Activated naive CD8-positive, alpha-beta T cell treated with anti-CD3 and anti-CD28 coated beads, Interleukin-2, amount 50 U/mL, for 24 hours (primary cell): ENCODE measurements at regions not wholly inside any gene's neighbourhood (a gene's known extent, or its start where the extent isn't known, plus 50 kb on each side); places are given as distances from the start of the nearest gene placed in this dataset.
"Not testable (repeated sequence)": the region's sequence is repeated elsewhere in the genome, so short reads cannot be mapped to it uniquely, and the experiment has no call there.

Experiments
- ATAC-seq: fragments of 150-1000 bp; cut with Tn5 transposase; one replicate; pipeline ENCODE4 v1.10.0; 2021
- DNase-seq: peaks from one replicate; pipeline ENCODE4 v3.0.0; 2021
- H3K27ac Mint-ChIP-seq: one replicate; pipeline ENCODE4 v1.8.0; 2021; ENCODE audit warnings: mild to moderate bottlenecking, mixed read lengths
- H3K27me3 Mint-ChIP-seq: one replicate; pipeline ENCODE4 v1.8.0; 2021; ENCODE audit warnings: mixed read lengths
- H3K36me3 Mint-ChIP-seq: one replicate; pipeline ENCODE4 v1.8.0; 2021; ENCODE audit warnings: low read depth, mixed read lengths
- H3K4me1 Mint-ChIP-seq: one replicate; pipeline ENCODE4 v1.8.0; 2021; ENCODE audit warnings: mixed read lengths
- H3K4me3 Mint-ChIP-seq: one replicate; pipeline ENCODE4 v1.8.0; 2021; ENCODE audit warnings: mild to moderate bottlenecking, moderate library complexity, mixed read lengths
- H3K9me3 Mint-ChIP-seq: one replicate; pipeline ENCODE4 v1.8.0; 2021; ENCODE audit warnings: mixed read lengths

DNA sequence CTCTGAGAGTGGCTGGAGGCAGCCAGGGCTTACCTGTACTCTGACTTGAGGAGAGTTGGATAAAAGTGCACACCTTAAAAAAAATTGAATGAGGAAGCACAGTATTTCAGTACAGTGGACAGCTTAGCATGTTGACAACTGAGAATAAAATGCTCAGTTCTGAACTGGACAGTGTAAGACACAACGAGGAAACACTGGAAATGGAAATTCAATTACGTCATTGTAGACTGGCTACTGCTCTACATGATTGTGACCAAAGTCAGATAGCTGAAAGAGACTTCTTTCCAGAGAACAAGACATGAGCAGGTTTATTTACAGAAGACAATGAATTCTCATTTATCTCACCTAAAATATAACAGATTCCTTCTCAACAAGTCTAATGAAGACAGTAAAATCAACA, 100.1 kb downstream of the CCDC74A start:
- not testable (repeated sequence) for H3K4me3 Mint-ChIP-seq, H3K9me3 Mint-ChIP-seq, H3K27ac Mint-ChIP-seq, ATAC-seq, H3K4me1 Mint-ChIP-seq, H3K27me3 Mint-ChIP-seq, H3K36me3 Mint-ChIP-seq, DNase-seq

DNA sequence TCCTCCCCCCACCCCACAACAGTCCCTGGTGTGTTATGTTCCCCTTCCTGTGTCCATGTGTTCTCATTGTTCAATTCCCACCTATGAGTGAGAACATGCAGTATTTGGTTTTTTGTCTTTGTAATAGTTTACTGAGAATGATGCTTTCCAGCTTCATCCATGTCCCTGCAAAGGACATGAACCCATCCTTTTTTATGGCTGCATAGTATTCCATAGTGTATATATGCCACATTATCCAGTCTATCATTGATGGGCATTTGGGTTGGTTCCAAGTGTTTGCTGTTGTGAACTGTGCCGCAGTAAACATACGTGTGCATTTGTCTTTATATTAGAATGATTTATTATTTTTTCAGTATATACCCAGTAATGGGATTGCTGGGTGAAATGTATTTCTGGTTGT, 104.0 kb downstream of the CCDC74A start:
- H3K27ac Mint-ChIP-seq, ATAC-seq, H3K4me1 Mint-ChIP-seq, H3K9me3 Mint-ChIP-seq, H3K4me3 Mint-ChIP-seq, DNase-seq, H3K27me3 Mint-ChIP-seq, H3K36me3 Mint-ChIP-seq: not testable (repeated sequence)

DNA sequence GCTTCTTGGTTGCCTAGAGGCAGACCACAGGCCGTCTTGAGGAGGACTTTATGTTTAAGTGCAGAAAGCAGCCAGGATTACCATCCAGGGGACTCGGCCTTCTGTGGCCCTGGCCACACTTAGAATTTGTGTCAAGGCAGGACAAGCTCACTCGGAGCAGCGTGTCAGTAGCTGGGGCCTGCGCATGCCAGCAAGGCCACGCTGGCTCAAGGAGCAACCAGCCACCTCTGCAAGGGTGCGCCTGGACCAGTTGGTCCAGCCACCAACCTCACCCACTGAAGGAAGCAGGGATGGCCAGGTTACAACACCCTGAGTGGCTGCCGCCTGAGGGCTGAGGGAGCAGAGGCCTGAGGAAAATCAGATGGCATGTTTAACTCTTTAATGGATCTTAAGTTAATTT, 105.7 kb downstream of the CCDC74A start:
- H3K4me3 Mint-ChIP-seq, H3K9me3 Mint-ChIP-seq, DNase-seq, H3K4me1 Mint-ChIP-seq, ATAC-seq, H3K27ac Mint-ChIP-seq, H3K36me3 Mint-ChIP-seq, H3K27me3 Mint-ChIP-seq: not testable (repeated sequence)

DNA sequence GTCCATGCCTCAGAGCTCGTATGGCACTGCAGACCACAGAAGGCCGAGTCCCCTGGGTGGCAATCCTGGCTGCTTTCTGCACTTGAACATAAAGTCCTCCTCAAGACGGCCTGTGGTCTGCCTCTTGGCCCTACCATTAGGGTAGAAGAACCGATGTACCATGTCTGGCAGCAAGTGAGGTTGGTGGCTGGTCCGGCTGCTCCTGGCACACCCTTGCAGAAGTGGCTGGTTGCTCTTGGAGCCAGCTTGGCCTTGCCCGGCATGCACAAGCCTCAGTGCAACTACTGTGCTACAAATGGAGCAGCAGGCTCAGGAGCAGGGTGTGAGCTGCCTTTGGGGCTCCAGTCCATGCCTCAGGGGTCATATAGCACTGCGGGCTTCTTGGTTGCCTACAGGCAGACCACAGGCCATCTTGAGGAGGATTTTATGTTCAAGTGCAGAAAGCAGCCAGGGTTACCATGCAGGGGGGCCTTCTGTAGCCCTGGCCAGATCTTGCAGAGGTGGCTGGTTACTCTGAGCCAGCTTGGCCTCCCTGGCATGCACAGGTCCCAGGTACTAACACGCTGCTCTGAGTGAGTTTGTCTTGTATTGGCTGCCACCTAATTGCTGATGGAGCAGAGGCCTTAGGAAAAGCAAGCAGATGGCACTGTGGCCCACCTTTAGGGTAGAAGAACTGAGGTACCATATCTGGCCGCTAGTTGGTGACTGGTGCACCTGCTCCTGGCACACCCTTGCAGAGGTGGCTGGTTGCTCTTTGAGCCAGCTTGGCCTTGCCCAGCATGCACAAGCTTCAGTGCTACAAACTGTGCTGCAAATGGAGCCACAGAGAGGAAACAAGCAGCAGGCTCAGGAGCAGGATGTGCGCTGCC, 106.4 kb downstream of the CCDC74A start:
- not testable (repeated sequence) for H3K27me3 Mint-ChIP-seq, H3K4me3 Mint-ChIP-seq, ATAC-seq, H3K27ac Mint-ChIP-seq, H3K9me3 Mint-ChIP-seq, H3K4me1 Mint-ChIP-seq, H3K36me3 Mint-ChIP-seq, DNase-seq

DNA sequence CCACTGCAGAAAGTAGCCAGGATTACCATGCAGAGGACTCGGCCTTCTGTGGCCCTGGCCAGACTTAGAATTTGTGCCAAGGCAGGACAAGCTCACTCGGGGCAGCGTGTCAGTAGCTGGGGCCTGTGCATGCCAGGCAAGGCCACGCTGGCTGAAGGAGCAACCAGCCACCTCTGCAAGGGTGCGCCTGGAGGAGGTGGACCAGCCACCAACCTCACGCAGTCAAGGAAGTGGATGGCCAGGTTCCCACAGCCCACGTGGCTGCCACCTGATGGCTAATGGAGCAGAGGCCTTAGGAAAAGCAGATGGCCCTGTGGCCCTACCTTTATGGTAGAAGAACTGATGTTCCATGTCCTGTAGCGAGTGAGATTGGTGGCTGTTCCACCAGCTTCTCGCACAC, 107.9 kb downstream of the CCDC74A start:
- no peak overlapping the region for H3K4me3 Mint-ChIP-seq
- no peaks in the 10 kb centered on the region for H3K4me1 Mint-ChIP-seq
- ATAC-seq (no peak), DNase-seq (no peak)
- no peak overlapping the region for H3K27ac Mint-ChIP-seq
- H3K36me3 Mint-ChIP-seq = no peaks in the 10 kb centered on the region
- no peaks in the 10 kb centered on the region for H3K9me3 Mint-ChIP-seq
- no peaks in the 10 kb centered on the region for H3K27me3 Mint-ChIP-seq

DNA sequence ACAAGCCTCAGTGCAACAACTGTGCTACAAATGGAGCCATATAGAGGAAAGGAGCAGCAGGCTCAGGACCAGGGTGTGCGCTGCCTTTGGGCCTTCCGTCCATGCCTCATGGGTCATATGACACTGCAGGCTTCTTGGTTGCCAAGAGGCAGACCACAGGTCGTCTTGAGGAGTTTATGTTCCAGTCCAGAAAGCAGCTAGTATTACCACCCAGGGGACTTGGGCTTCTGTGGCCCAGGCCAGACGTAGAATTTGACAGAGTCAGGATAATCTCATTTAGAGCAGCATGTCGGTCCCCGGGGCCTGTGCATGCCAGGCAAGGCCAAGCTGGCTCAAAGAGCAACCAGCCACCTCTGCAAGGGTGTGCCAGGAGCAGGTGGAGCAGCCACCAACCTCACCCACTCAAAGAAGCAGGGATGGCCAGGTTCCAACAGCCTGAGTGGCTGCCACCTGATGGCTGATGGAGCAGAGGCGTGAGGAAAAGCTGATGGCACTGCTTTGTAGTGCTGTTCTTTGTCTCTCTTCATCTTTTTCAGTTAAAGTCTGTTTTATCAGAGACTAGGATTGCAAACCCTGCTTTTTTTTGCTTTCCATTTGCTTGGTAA, 109.1 kb downstream of the CCDC74A start:
- not testable (repeated sequence) for H3K27ac Mint-ChIP-seq, H3K4me1 Mint-ChIP-seq, H3K27me3 Mint-ChIP-seq, H3K36me3 Mint-ChIP-seq, ATAC-seq, H3K9me3 Mint-ChIP-seq, H3K4me3 Mint-ChIP-seq, DNase-seq

DNA sequence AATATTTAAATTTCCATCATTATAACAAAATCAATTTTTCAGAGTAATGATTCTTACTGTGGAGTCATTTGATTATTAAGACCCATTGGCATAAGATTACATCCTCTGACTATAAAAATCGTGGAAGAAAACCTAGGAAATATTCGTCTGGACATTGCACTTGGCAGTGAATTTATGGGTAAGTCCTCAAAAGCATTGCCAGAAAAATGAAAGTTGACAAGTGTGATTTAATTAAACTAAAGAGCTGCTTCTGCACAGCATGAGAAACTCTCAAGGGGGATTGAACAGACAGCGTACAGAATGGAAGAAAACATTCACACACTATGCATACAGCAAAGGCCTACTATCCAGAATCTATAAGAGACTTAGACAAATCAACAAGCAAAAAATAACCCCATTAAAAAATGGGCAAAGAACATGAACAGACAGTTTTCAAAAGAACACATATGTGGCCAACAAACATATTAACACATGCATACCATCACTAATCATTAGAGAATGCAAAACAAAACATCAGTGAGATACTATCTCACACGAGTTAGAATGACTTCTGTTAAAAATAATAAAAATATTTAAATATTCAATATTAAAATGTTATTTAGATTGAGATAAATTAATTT, 111.4 kb downstream of the CCDC74A start:
- not testable (repeated sequence) for DNase-seq, H3K4me3 Mint-ChIP-seq, ATAC-seq, H3K27ac Mint-ChIP-seq, H3K36me3 Mint-ChIP-seq, H3K9me3 Mint-ChIP-seq, H3K4me1 Mint-ChIP-seq, H3K27me3 Mint-ChIP-seq

DNA sequence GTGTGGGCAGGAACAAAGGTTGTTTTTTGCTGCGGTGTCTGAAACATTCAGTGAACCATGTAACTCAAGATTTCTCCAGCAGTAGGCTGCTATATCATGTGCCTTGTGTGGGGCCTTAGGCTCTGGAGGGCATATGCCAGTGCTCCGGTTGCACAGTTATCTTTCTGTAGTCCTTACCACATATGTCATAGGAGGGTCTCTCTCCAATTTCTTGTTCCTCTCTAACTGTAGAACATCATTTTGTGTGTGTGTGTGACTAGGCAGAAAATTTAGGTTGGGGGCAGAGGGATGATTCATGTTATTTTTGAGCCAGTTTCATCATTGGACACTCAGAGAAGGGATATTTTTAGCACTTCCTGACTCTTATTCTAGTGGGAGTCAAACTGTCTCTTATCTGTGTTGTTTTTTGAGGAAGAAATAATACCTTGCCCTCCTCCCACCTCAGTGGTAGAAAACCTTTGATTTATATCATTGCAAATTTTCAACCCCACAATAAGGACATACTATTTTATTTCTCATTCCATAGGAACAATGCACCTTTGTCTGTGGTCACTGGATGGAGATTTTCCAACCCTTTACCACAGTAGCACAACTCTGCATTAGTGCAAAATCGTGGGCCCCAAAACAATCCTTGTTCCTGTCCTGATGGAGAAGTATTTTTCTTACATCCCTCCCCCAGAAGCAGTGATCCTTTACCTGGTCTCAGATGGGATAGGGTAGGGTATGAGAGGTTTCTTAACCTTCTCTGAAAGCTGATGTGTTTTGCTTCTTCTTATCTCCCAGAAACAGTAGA, 113.9 kb downstream of the CCDC74A start:
- Mint-ChIP-seq H3K4me3 (no peak overlapping the region), H3K27ac (no peak overlapping the region)

DNA sequence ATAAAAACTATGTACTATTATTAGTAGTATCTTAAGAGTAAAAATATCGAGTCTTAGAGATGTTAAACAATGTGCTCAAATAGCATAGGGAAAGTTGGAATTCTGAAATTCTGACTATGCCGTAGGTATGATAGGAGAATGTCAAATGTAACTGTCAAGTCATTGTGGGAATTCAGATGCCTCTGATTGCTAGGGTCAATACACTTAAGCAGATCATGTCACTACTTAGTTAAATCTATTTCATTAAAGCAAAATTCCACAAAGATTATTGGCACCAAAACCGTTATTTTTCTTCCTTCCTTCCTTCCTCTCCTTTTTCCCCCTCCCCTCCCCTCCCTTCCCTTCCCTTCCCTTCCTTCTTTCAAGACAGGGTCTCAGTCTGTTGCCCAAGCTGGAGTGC, 115.5 kb downstream of the CCDC74A start:
- ATAC-seq, H3K4me3 Mint-ChIP-seq, DNase-seq, H3K9me3 Mint-ChIP-seq, H3K36me3 Mint-ChIP-seq, H3K27ac Mint-ChIP-seq, H3K4me1 Mint-ChIP-seq: not testable (repeated sequence)
- peaks cover 21% of the 10 kb centered on the region for H3K27me3 Mint-ChIP-seq

More for the DNA sequence above, 113.9 kb downstream of the CCDC74A start:
- no peak for DNase-seq
- H3K9me3 Mint-ChIP-seq = no peaks in the 10 kb centered on the region
- H3K4me1 Mint-ChIP-seq = no peaks in the 10 kb centered on the region
- H3K36me3 Mint-ChIP-seq = no peaks in the 10 kb centered on the region
- ATAC-seq = no peak
- H3K27me3 Mint-ChIP-seq = peaks cover 15% of the 10 kb centered on the region

DNA sequence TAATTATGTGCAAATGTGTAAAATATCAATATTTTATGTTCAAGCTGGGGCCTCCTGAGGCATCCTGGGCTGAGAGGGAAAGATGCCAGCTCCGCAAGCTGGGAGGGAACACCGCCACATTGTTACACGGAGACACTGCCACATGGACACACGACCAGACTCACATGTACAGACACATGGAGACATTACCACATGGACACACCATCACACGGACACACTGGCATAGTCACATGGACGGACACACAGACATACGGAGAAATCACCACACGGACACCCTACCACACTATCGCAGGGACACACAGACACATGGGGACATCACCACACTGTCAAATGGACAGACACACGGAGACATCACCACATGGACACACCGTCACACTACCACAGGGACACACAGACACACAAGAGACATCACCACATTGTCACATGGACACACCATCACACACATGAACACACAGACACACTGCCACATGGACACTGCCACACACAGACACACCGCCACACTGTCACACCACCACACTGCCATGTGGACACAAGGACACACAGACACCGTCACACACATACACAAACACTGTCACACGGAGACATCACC, 117.6 kb downstream of the CCDC74A start:
- Mint-ChIP-seq H3K4me1 (no peaks in the 10 kb centered on the region), H3K4me3 (no peak overlapping the region), H3K27ac (no peak overlapping the region), H3K27me3 (peaks cover 24% of the 10 kb centered on the region), H3K36me3 (no peaks in the 10 kb centered on the region), H3K9me3 (no peaks in the 10 kb centered on the region)
- DNase-seq = no peak
- ATAC-seq = no peak

DNA sequence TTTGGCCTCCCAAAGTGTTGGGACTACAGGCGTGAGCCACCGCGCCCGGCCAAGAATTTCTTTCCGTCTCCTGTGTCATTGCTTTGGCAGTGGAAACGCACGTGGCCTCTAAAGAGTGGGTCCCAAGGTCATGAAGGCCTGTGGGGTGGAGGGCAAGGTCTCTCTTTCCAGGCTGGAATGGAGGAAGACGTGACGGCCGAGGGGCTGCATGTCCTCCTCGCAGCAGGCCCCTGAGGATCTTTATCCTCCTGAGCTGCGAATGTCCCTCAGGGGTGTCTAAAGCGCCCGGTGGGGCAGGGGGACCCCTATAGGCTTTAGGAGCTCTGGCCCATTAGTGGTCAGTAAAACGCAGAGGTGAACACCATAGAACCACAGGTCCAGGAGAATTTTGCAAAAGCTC, 118.5 kb downstream of the CCDC74A start:
- peaks cover 24% of the 10 kb centered on the region for H3K27me3 Mint-ChIP-seq
- DNase-seq, H3K4me3 Mint-ChIP-seq, H3K27ac Mint-ChIP-seq, ATAC-seq, H3K9me3 Mint-ChIP-seq, H3K4me1 Mint-ChIP-seq, H3K36me3 Mint-ChIP-seq: not testable (repeated sequence)

DNA sequence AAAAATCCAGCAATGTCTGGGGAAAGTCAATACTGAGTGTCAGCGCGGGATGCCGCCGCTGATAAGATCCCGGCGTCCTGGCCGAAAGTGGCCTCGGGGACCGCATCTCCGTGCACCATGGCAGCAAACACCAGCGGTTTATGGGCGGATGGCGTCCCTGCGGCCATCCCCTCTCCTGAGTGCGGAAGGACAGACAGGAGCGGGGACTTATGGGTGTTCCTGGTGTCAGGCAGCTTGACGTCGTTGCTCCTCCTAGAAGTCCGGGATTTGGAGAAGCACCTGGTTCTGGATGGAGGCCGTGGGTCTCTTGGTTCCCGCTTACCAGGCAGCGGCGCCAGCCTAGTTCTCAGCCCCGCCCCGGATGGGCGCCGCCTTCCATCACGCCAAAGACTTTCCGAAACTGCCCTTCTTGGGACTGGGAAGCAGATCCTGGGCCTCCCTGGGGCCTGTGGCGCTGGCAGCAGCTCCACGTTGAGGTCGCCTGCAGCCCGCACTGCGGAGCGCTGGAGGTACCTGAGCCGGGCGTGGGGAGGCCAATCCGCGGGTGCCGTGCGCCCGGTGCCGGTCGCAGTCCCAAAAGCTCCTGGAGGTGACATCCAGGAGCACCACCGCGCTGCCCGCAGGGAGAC, 119.1 kb downstream of the CCDC74A start:
- ATAC-seq (no peak), DNase-seq (no peak)
- Mint-ChIP-seq H3K9me3 (no peaks in the 10 kb centered on the region), H3K27ac (no peak overlapping the region), H3K27me3 (peaks cover 27% of the 10 kb centered on the region), H3K36me3 (no peaks in the 10 kb centered on the region), H3K4me1 (no peaks in the 10 kb centered on the region), H3K4me3 (no peak overlapping the region)

DNA sequence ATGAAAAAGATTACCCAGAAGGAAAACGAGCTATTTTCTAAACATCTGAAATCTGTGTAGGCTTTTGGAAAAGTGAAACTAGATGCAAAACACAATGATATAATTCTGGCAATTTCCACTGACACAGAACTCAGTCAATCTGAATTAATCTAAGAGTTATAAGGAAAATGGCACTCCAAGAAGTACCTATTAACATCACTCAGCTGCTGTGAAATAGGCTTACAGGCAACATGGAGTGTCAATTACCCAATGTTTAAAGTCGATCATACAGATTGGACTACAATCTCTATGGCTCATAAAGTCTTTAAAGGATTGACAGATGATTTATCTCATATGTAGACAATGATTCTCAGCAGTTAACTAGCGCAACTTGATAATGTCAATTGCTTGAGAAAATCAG, 120.9 kb downstream of the CCDC74A start:
- H3K27me3 Mint-ChIP-seq = peaks cover 35% of the 10 kb centered on the region
- not testable (repeated sequence) for H3K4me1 Mint-ChIP-seq, H3K27ac Mint-ChIP-seq, H3K36me3 Mint-ChIP-seq, H3K9me3 Mint-ChIP-seq, ATAC-seq, DNase-seq, H3K4me3 Mint-ChIP-seq

DNA sequence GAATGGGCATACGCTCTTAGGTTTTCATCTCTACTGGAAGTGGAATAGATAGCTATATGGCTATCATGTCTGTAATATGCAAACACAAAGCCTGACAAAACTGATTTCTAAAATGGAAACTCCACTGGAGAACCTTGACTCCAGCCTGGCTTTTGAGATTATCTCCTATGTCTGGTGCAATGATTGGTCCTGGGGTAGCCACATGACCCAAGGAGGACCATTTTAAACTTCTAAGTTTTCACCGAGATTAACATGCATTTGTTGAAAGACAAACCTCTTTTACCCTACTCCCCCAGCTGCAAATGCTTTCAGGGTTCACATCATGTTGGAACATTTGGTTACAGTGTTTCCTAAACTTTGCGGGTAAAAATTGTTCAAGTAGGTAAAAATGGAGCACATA, 124.6 kb downstream of the CCDC74A start:
- ATAC-seq, H3K9me3 Mint-ChIP-seq, H3K27ac Mint-ChIP-seq, H3K4me1 Mint-ChIP-seq, H3K36me3 Mint-ChIP-seq, H3K4me3 Mint-ChIP-seq, DNase-seq: not testable (repeated sequence)
- peaks cover 26% of the 10 kb centered on the region for H3K27me3 Mint-ChIP-seq
